Endothelial cell of umbilical vein (primary cell): ENCODE measurements at regions not wholly inside any gene's neighbourhood (a gene's known extent, or its start where the extent isn't known, plus 50 kb on each side); places are given as distances from the start of the nearest gene placed in this dataset.

Experiments used
- BruUV-seq: library from RNA; stranded (reverse); fragments of 400-500 nt; replicated peaks from 2 replicates; lab custom pipeline; 2021; lab: Mats Ljungman, UMichigan
- CTCF ChIA-PET: fragments of 300-600, 350-600 bp; sonication (Branson Sonifier 250); formaldehyde crosslinking; loops from one replicate; lab custom pipeline; 2021; ENCODE audit warnings: antibody characterized with exemption, inconsistent platforms; lab: Charles Lee
- POLR2A ChIA-PET: fragments of 300-600, 350-600 bp; sonication (Branson Sonifier 250); formaldehyde crosslinking; loops from one replicate; lab custom pipeline; 2021; ENCODE audit warnings: antibody characterized with exemption, inconsistent platforms; lab: Charles Lee
- DNase-seq: peaks from one replicate; pipeline ENCODE4 v3.0.0-alpha.2; 2011; ENCODE audit warnings: low read depth, low spot score
- FAIRE-seq: peaks from 2 replicates; lab custom pipeline; 2011; peaks lifted over from hg19 to GRCh38; lab: Jason Lieb, UNC
- H2AFZ ChIP-seq: 2 replicates; pipeline ENCODE4 v1.6.0; 2012; ENCODE audit warnings: low read depth, low read length, control low read depth, inconsistent platforms
- H3K27ac ChIP-seq: 2 replicates; pipeline ENCODE4 v1.5.1; 2011; ENCODE audit warnings: low read depth, mild to moderate bottlenecking, control low read depth, low read length, moderate library complexity; ENCODE audit not compliant: insufficient read depth
- H3K27me3 ChIP-seq, 2 experiments: 2 replicates each; pipeline versions ENCODE4 v1.6.0 to v1.6.1; 2011; ENCODE audit warnings: low read length in 2 of 2, mixed read lengths in 1 of 2; ENCODE audit not compliant: control insufficient read depth in 2 of 2, insufficient read depth in 2 of 2
- H3K36me3 ChIP-seq, 2 experiments: 2 replicates in 1 of 2; 3 replicates in 1 of 2; pipeline ENCODE4 v1.5.1; 2011; ENCODE audit warnings: low read length in 2 of 2, mild to moderate bottlenecking in 1 of 2, moderate library complexity in 1 of 2; ENCODE audit not compliant: control insufficient read depth in 2 of 2, insufficient read depth in 2 of 2; ENCODE audit errors: extremely low read depth in 1 of 2
- H3K4me1 ChIP-seq: 3 replicates; pipeline ENCODE4 v1.5.1; 2011; ENCODE audit warnings: mild to moderate bottlenecking, low read length; ENCODE audit not compliant: control insufficient read depth, insufficient read depth; ENCODE audit errors: extremely low read depth
- H3K4me2 ChIP-seq: 2 replicates; pipeline ENCODE4 v1.6.1; 2011; ENCODE audit warnings: low read length, control low read depth, mixed read lengths; ENCODE audit not compliant: insufficient read depth
- H3K4me3 ChIP-seq, 3 experiments: fragments of 200-600 bp in 1 of 3; sonication (generic), shearing (Covaris generic) in 1 of 3; replicated peaks in 1 of 3; 2 replicates each; pipeline ENCODE4 v1.5.1; 2011 to 2016; ENCODE audit warnings: control low read depth in 3 of 3, low read length in 3 of 3, mild to moderate bottlenecking in 2 of 3, inconsistent platforms in 1 of 3, low read depth in 1 of 3, moderate library complexity in 1 of 3; ENCODE audit not compliant: insufficient read depth in 1 of 3
- H3K79me2 ChIP-seq: 2 replicates; pipeline ENCODE4 v1.6.0; 2012; ENCODE audit warnings: low read length, inconsistent platforms; ENCODE audit not compliant: control insufficient read depth, insufficient read depth
- H3K9ac ChIP-seq: replicated peaks from 2 replicates; pipeline ENCODE3; 2011; ENCODE audit warnings: low read length, control low read depth; ENCODE audit not compliant: insufficient read depth; ENCODE audit errors: extremely low read depth
- H3K9me1 ChIP-seq: replicated peaks from 3 replicates; pipeline ENCODE4 v1.6.0; 2011; ENCODE audit warnings: mild to moderate bottlenecking, low read length; ENCODE audit not compliant: control insufficient read depth, insufficient read depth; ENCODE audit errors: extremely low read depth
- H3K9me3 ChIP-seq: replicated peaks from 2 replicates; pipeline ENCODE4 v1.5.1; 2012; ENCODE audit warnings: low read length, inconsistent platforms; ENCODE audit not compliant: control insufficient read depth, insufficient read depth
- H4K20me1 ChIP-seq: replicated peaks from 2 replicates; pipeline ENCODE3; 2011; ENCODE audit warnings: mild to moderate bottlenecking, low read length; ENCODE audit not compliant: control insufficient read depth, insufficient read depth; ENCODE audit errors: extremely low read depth
- CTCF ChIP-seq, 2 donors: IDR thresholded peaks; 1 replicate in 1 of 2; 2 replicates in 1 of 2; pipeline ENCODE4 v1.5.1; 2011; ENCODE audit warnings: low read length in 2 of 2, mild to moderate bottlenecking in 2 of 2, moderate library complexity in 2 of 2, control low read depth in 1 of 2, inconsistent platforms in 1 of 2, low read depth in 1 of 2; ENCODE audit not compliant: insufficient read depth in 1 of 2; ENCODE audit errors: extremely low read depth in 1 of 2
- EZH2 ChIP-seq: IDR thresholded peaks from 2 replicates; pipeline ENCODE4 v1.6.1; 2012; ENCODE audit warnings: borderline replicate concordance, low read depth, mild to moderate bottlenecking, moderate library complexity, low read length, inconsistent platforms; ENCODE audit not compliant: severe bottlenecking
- GATA2 ChIP-seq: IDR thresholded peaks from 2 replicates; pipeline ENCODE4 v1.7.0; 2011; ENCODE audit warnings: low read depth, mild to moderate bottlenecking, moderate library complexity, mixed read lengths, low read length; ENCODE audit not compliant: insufficient read length, insufficient read depth
- JUN ChIP-seq: IDR thresholded peaks from 2 replicates; pipeline ENCODE4 v1.6.1; 2011; ENCODE audit warnings: borderline replicate concordance, low read depth; ENCODE audit not compliant: insufficient read length, insufficient read depth
- POLR2A ChIP-seq: IDR thresholded peaks from 2 replicates; pipeline ENCODE4 v1.6.1; 2012; ENCODE audit warnings: low read depth, mild to moderate bottlenecking, control low read depth, low read length
- POLR2AphosphoS5 ChIP-seq: IDR thresholded peaks from 2 replicates; pipeline ENCODE4 v1.6.1; 2012; ENCODE audit warnings: low read depth, mild to moderate bottlenecking, control low read depth, low read length, moderate library complexity; ENCODE audit not compliant: insufficient read depth
- dilution Hi-C: fragments of 300-500 bp; cut with MboI; formaldehyde crosslinking; loops from one replicate; pipeline ENCODE4 v1.15.0; 2019; ENCODE audit warnings: low sequenced_read_pairs; ENCODE audit not compliant: extremely low pct_ligation_motif_present
- intact Hi-C: fragments of 100-400 bp; cut with micrococcal nuclease; formaldehyde crosslinking; loops from one replicate; pipeline ENCODE4 v1.10.0; 2022
- TF ChIP-seq, protein P1 (sequence below): IDR thresholded peaks from 2 replicates; pipeline ENCODE4 v1.6.1; 2011; ENCODE audit not compliant: insufficient read depth, insufficient read length

GRCh38 chr1:199463521-199464127, 563.9 kb upstream of the NR5A2 start:
- intact Hi-C loops, result loop anchor here (1.0 to 10.0 kb wide), 10 partner anchors 29 to 1051 kb away; no protein-coding TSS in a partner anchor
- Histone ChIP-seq H3K27me3 (no peaks in the 10 kb centered on the region), H3K9me3 (no peaks in the 10 kb centered on the region), H3K27ac (no peak overlapping the region), H3K4me1 (peaks cover 5% of the 10 kb centered on the region), H3K4me2 (no peak overlapping the region), H3K9ac (no peak overlapping the region), H3K79me2 (no peaks in the 10 kb centered on the region), H2AFZ (no peak overlapping the region), H3K36me3 (no peaks in the 10 kb centered on the region), H3K4me3 (no peak overlapping the region), H3K9me1 (no peaks in the 10 kb centered on the region), H4K20me1 (no peaks in the 10 kb centered on the region)
- CTCF ChIA-PET, result interaction anchor here (0.5 to 3.0 kb wide), 53 partner anchors 9 to 992 kb away, joined by 3 to 33 read pairs (median 4); no protein-coding TSS in a partner anchor
- FAIRE-seq (peak; percentile 86), DNase-seq (peak; percentile 71)
- TF ChIP-seq POLR2AphosphoS5 (no peak), CTCF (IDR thresholded peaks at IDR 0.05; ENCODE audit: extremely low read depth in 1 of 2, insufficient read depth in 1 of 2, low read depth in 1 of 2, low read length in 2 of 2) (peak; percentile 67 to 68), JUN (peak; percentile 38)
- dilution Hi-C loops, result no loop called here
- POLR2A ChIA-PET, result interaction anchor here (0.8 kb wide), 1 partner anchor 527 kb away, joined by 6 read pairs; no protein-coding TSS in a partner anchor
- BruUV-seq, result no TSS peak

DNA sequence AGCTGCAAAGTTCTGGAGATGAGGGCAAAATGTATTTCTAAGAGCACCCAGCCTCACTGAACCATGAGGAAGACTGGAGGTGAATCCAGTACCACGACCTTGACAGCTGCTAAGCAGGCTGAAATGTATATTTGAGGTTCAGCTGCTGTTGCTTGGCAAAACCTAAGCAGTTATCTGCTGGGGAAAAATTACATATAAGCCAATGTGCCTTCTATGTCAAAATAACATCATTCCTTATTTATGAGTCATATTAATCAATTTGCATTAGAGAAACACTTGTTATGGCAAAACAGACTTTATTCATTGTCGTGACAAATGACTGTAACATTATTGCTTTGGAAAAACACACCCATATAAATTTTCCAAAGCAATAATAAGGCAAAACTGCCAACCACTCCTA, 560.5 kb upstream of the NR5A2 start:
- H3K27ac ChIP-seq, result no peak overlapping the region
- TF ChIP-seq, protein P1, sequence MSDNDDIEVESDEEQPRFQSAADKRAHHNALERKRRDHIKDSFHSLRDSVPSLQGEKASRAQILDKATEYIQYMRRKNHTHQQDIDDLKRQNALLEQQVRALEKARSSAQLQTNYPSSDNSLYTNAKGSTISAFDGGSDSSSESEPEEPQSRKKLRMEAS, result no peak
- TF ChIP-seq POLR2A, result no peak
- TF ChIP-seq JUN, result peak; percentile 20
- TF ChIP-seq GATA2, result no peak
- no peak for TF ChIP-seq POLR2AphosphoS5
- no peak for TF ChIP-seq CTCF (IDR thresholded peaks at IDR 0.05; ENCODE audit: extremely low read depth in 1 of 2, insufficient read depth in 1 of 2, low read depth in 1 of 2, low read length in 2 of 2)
- TF ChIP-seq EZH2, result no peak
- no peak overlapping the region for H3K9ac ChIP-seq
- no TSS peak for BruUV-seq
- intact Hi-C loops (loop anchor here (10.0 kb wide), 1 partner anchor 1048 kb away; no protein-coding TSS in a partner anchor), dilution Hi-C loops (no loop called here)
- ChIA-PET POLR2A (no interaction called here), CTCF (no interaction called here)
- H3K9me3 ChIP-seq, result no peaks in the 10 kb centered on the region
- H3K27me3 ChIP-seq, result no peaks in the 10 kb centered on the region
- H4K20me1 ChIP-seq, result no peaks in the 10 kb centered on the region
- no peak for FAIRE-seq
- H3K9me1 ChIP-seq, result no peaks in the 10 kb centered on the region
- no peaks in the 10 kb centered on the region for H3K79me2 ChIP-seq
- no peaks in the 10 kb centered on the region for H3K36me3 ChIP-seq
- no peak overlapping the region for H2AFZ ChIP-seq
- DNase-seq, result peak; percentile 9
- H3K4me1 ChIP-seq, result peaks cover 5% of the 10 kb centered on the region
- no peak overlapping the region for H3K4me2 ChIP-seq
- H3K4me3 ChIP-seq, result no peak overlapping the region
